DND-41 (cell line): ENCODE measurements at regions not wholly inside any gene's neighbourhood (a gene's known extent, or its start where the extent isn't known, plus 50 kb on each side); places are given as distances from the start of the nearest gene placed in this dataset.
"Not testable (repeated sequence)": the region's sequence is repeated elsewhere in the genome, so short reads cannot be mapped to it uniquely, and the experiment has no call there.

Source experiments
- ATAC-seq: fragments of 200-7000 bp; cut with Tn5 transposase; 3 replicates; pipeline ENCODE4 v1.9.1; 2021; ENCODE audit warnings: low read depth; ENCODE audit not compliant: insufficient read depth
- DNase-seq: peaks from one replicate; pipeline ENCODE4 v3.0.0-alpha.2; 2020
- H2AFZ ChIP-seq: 2 replicates; pipeline ENCODE4 v1.6.0; 2012; ENCODE audit warnings: low read depth, low read length
- H3K27ac ChIP-seq: 2 replicates; pipeline ENCODE4 v1.5.1; 2012; ENCODE audit warnings: low read length, inconsistent platforms
- H3K27me3 ChIP-seq: fragments of 200-600 bp; sonication (generic); 2 replicates; pipeline ENCODE4 v1.6.0; 2012; ENCODE audit warnings: low read length, mild to moderate bottlenecking, inconsistent platforms; ENCODE audit not compliant: insufficient read depth, poor library complexity
- H3K36me3 ChIP-seq: 2 replicates; pipeline ENCODE4 v1.5.1; 2012; ENCODE audit warnings: low read length, inconsistent platforms; ENCODE audit not compliant: insufficient read depth
- H3K4me1 ChIP-seq: 2 replicates; pipeline ENCODE4 v1.5.1; 2012; ENCODE audit warnings: mild to moderate bottlenecking, low read length; ENCODE audit not compliant: insufficient read depth
- H3K4me2 ChIP-seq: 2 replicates; pipeline ENCODE4 v1.6.0; 2012; ENCODE audit warnings: mild to moderate bottlenecking, moderate library complexity, low read length, inconsistent platforms; ENCODE audit not compliant: insufficient read depth
- H3K4me3 ChIP-seq, 2 experiments: fragments of 200-600 bp in 1 of 2; shearing (Covaris generic) in 1 of 2; 2 replicates each; pipeline ENCODE4 v1.5.1; 2012 to 2016; ENCODE audit warnings: inconsistent platforms in 2 of 2, low read length in 2 of 2, mild to moderate bottlenecking in 2 of 2, low read depth in 1 of 2, moderate library complexity in 1 of 2
- H3K79me2 ChIP-seq: 2 replicates; pipeline ENCODE4 v1.6.0; 2012; ENCODE audit warnings: low read length, inconsistent platforms; ENCODE audit not compliant: insufficient read depth
- H3K9ac ChIP-seq: 2 replicates; pipeline ENCODE4 v1.6.0; 2012; ENCODE audit warnings: low read depth, mild to moderate bottlenecking, inconsistent platforms, low read length, moderate library complexity
- H3K9me3 ChIP-seq: 2 replicates; pipeline ENCODE4 v1.5.1; 2012; ENCODE audit warnings: low read length, moderate library complexity, mild to moderate bottlenecking, inconsistent platforms; ENCODE audit not compliant: insufficient read depth, severe bottlenecking
- H4K20me1 ChIP-seq: 2 replicates; pipeline ENCODE4 v1.6.0; 2012; ENCODE audit warnings: low read length; ENCODE audit not compliant: insufficient read depth
- CTCF ChIP-seq: IDR thresholded peaks from 2 replicates; pipeline ENCODE4 v1.5.1; 2012; ENCODE audit warnings: borderline replicate concordance, low read length, moderate library complexity, mild to moderate bottlenecking; ENCODE audit not compliant: poor library complexity, severe bottlenecking; ENCODE audit errors: extremely low read depth
- EZH2 ChIP-seq: IDR thresholded peaks from 3 replicates; pipeline ENCODE4 v1.6.1; 2012; ENCODE audit warnings: borderline replicate concordance, low read depth, mild to moderate bottlenecking, moderate library complexity, low read length, inconsistent platforms; ENCODE audit not compliant: severe bottlenecking

- DNase-seq = no peak
- ATAC-seq = no peak
- Histone ChIP-seq H3K27ac (no peak overlapping the region), H3K9ac (no peak overlapping the region), H3K9me3 (no peaks in the 10 kb centered on the region), H3K27me3 (peaks cover 10% of the 10 kb centered on the region), H3K4me1 (no peaks in the 10 kb centered on the region), H3K4me3 (no peak overlapping the region), H4K20me1 (no peaks in the 10 kb centered on the region), H3K36me3 (no peaks in the 10 kb centered on the region), H3K4me2 (no peak overlapping the region), H3K79me2 (no peaks in the 10 kb centered on the region), H2AFZ (no peak overlapping the region)
- TF ChIP-seq EZH2 (no peak), CTCF (no peak)
These were observed 625.2 kb downstream of the EPM2A start for GRCh38 chr6:145110109-145110508.

- not testable (repeated sequence) for H3K4me1 ChIP-seq, H3K79me2 ChIP-seq, H4K20me1 ChIP-seq, H3K4me3 ChIP-seq, H3K9ac ChIP-seq, H2AFZ ChIP-seq, ATAC-seq, H3K9me3 ChIP-seq, H3K4me2 ChIP-seq, H3K27ac ChIP-seq, DNase-seq, H3K36me3 ChIP-seq
- H3K27me3 ChIP-seq = peaks cover 10% of the 10 kb centered on the region
These were observed 623.9 kb downstream of the EPM2A start for GRCh38 chr6:145111407-145111806.

- Histone ChIP-seq H3K27ac (no peak overlapping the region), H3K9ac (no peak overlapping the region), H3K4me2 (no peak overlapping the region), H2AFZ (no peak overlapping the region), H4K20me1 (no peaks in the 10 kb centered on the region), H3K27me3 (peaks cover 10% of the 10 kb centered on the region), H3K4me1 (no peaks in the 10 kb centered on the region), H3K9me3 (no peaks in the 10 kb centered on the region), H3K4me3 (no peak overlapping the region), H3K79me2 (no peaks in the 10 kb centered on the region), H3K36me3 (no peaks in the 10 kb centered on the region)
- TF ChIP-seq EZH2 (no peak), CTCF (no peak)
- DNase-seq (no peak), ATAC-seq (no peak)
These were observed 622.6 kb downstream of the EPM2A start for GRCh38 chr6:145112711-145113148.

DNA sequence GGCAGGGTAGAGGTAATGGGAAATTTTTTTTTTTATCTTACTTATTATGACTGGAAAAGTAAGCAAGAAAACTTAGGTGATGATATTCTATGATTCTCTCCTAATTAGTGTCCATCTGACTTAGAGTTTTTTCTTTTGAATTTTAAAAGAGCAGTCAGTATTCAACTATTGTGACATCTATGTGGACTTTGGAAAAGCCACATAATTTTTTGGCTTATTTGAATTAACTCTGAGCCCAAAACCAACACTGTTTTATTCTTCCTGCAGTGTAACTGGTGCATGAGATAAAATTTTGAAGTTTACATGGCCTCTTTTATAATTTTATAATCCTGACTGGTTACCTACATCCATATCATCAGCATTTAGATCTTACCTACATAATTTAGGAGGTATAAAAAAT is 619.7 kb downstream of the EPM2A start:
- H3K36me3 ChIP-seq = no peaks in the 10 kb centered on the region
- H3K27me3 ChIP-seq = peaks cover 6% of the 10 kb centered on the region
- H3K9me3 ChIP-seq = no peaks in the 10 kb centered on the region
- no peaks in the 10 kb centered on the region for H3K79me2 ChIP-seq
- H3K9ac ChIP-seq = no peak overlapping the region
- DNase-seq = no peak
- no peak overlapping the region for H3K4me3 ChIP-seq
- no peak overlapping the region for H3K4me2 ChIP-seq
- H2AFZ ChIP-seq = no peak overlapping the region
- no peaks in the 10 kb centered on the region for H4K20me1 ChIP-seq
- TF ChIP-seq CTCF = no peak
- no peak for TF ChIP-seq EZH2
- H3K4me1 ChIP-seq = no peaks in the 10 kb centered on the region
- no peak for ATAC-seq
- H3K27ac ChIP-seq = no peak overlapping the region
